Liver (tissue), 8 donors: ENCODE measurements at regions not wholly inside any gene's neighbourhood (a gene's known extent, or its start where the extent isn't known, plus 50 kb on each side); places are given as distances from the start of the nearest gene placed in this dataset.

Experiments
- DNase-seq: peaks from one replicate; pipeline ENCODE4 v3.0.0-alpha.2; 2017; ENCODE audit warnings: low spot score
- H3K27ac ChIP-seq, 2 donors: one replicate each; pipeline ENCODE4 v1.7.0; 2013; ENCODE audit warnings: inconsistent platforms in 2 of 2, low read length in 2 of 2, control low read depth in 1 of 2, low read depth in 1 of 2, mild to moderate bottlenecking in 1 of 2
- H3K27me3 ChIP-seq, 4 donors: one replicate each; pipeline versions ENCODE4 v1.6.1 to v1.7.0; 2013; ENCODE audit warnings: low read length in 3 of 4, inconsistent platforms in 1 of 4, mild to moderate bottlenecking in 1 of 4, moderate library complexity in 1 of 4; ENCODE audit not compliant: control insufficient read depth in 4 of 4, insufficient read depth in 4 of 4
- H3K36me3 ChIP-seq, 4 donors: one replicate each; pipeline versions ENCODE4 v1.6.1 to v1.7.0; 2013; ENCODE audit warnings: low read length in 3 of 4, mild to moderate bottlenecking in 3 of 4, low read depth in 1 of 4, moderate library complexity in 1 of 4; ENCODE audit not compliant: control insufficient read depth in 4 of 4, insufficient read depth in 3 of 4
- H3K4me1 ChIP-seq, 4 donors: one replicate each; pipeline versions ENCODE4 v1.6.1 to v1.7.0; 2013; ENCODE audit warnings: low read length in 3 of 4, mild to moderate bottlenecking in 3 of 4, moderate library complexity in 1 of 4; ENCODE audit not compliant: control insufficient read depth in 4 of 4, insufficient read depth in 4 of 4
- H3K4me3 ChIP-seq, 3 donors: one replicate each; pipeline versions ENCODE4 v1.6.1 to v1.7.0; 2013; ENCODE audit warnings: low read length in 3 of 3, control low read depth in 1 of 3, low read depth in 1 of 3, mild to moderate bottlenecking in 1 of 3
- H3K9ac ChIP-seq, 2 donors: one replicate each; pipeline ENCODE4 v1.7.0; 2013; ENCODE audit warnings: low read length in 2 of 2, mild to moderate bottlenecking in 2 of 2, moderate library complexity in 2 of 2, control low read depth in 1 of 2, low read depth in 1 of 2
- H3K9me3 ChIP-seq, 4 donors: one replicate each; pipeline versions ENCODE4 v1.6.1 to v1.7.0; 2013; ENCODE audit warnings: low read length in 3 of 4; ENCODE audit not compliant: control insufficient read depth in 4 of 4
- CTCF ChIP-seq: fragments of 150-350 bp; IDR thresholded peaks from 2 replicates; pipeline ENCODE4 v1.5.1; 2017; ENCODE audit warnings: improper control_type of control experiment, low read depth, low read length; ENCODE audit not compliant: missing input control
- EGR1 ChIP-seq, 2 donors: IDR thresholded peaks; 2 replicates each; pipeline ENCODE4 v1.6.1; 2016 to 2018; ENCODE audit warnings: antibody characterized with exemption in 2 of 2, low read depth in 2 of 2
- FOXA1 ChIP-seq: IDR thresholded peaks from 2 replicates; pipeline ENCODE4 v1.6.1; 2016; ENCODE audit warnings: antibody characterized with exemption
- FOXA2 ChIP-seq: IDR thresholded peaks from 2 replicates; pipeline ENCODE4 v1.6.1; 2016; ENCODE audit warnings: antibody characterized with exemption
- GABPA ChIP-seq, 2 donors: IDR thresholded peaks in 1 of 2; conservative IDR thresholded peaks in 1 of 2; 2 replicates each; pipeline ENCODE4 v1.6.1; 2016; ENCODE audit warnings: antibody characterized with exemption in 2 of 2, mild to moderate bottlenecking in 1 of 2, moderate library complexity in 1 of 2
- HNF4A ChIP-seq, 2 donors: conservative IDR thresholded peaks; 2 replicates each; pipeline ENCODE4 v1.6.1; 2016; ENCODE audit warnings: antibody characterized with exemption in 2 of 2, mild to moderate bottlenecking in 2 of 2
- HNF4G ChIP-seq: IDR thresholded peaks from 2 replicates; pipeline ENCODE4 v1.6.1; 2016; ENCODE audit warnings: antibody characterized with exemption
- JUND ChIP-seq, 2 donors: IDR thresholded peaks; 2 replicates each; pipeline ENCODE4 v1.6.1; 2016; ENCODE audit warnings: antibody characterized with exemption in 2 of 2
- MAX ChIP-seq: IDR thresholded peaks from 2 replicates; pipeline ENCODE4 v1.6.1; 2016; ENCODE audit warnings: antibody characterized with exemption
- NR2F2 ChIP-seq: IDR thresholded peaks from 2 replicates; pipeline ENCODE4 v1.6.1; 2016; ENCODE audit warnings: antibody characterized with exemption
- RAD21 ChIP-seq, 2 donors: IDR thresholded peaks; 2 replicates each; pipeline ENCODE4 v1.6.1; 2016; ENCODE audit warnings: antibody characterized with exemption in 2 of 2, mild to moderate bottlenecking in 2 of 2
- REST ChIP-seq: IDR thresholded peaks from 2 replicates; pipeline ENCODE4 v1.6.1; 2016; ENCODE audit warnings: antibody characterized with exemption, mild to moderate bottlenecking
- RXRA ChIP-seq, 2 donors: IDR thresholded peaks; 2 replicates each; pipeline ENCODE4 v1.6.1; 2017 to 2018; ENCODE audit warnings: antibody characterized with exemption in 2 of 2, mild to moderate bottlenecking in 1 of 2
- TAF1 ChIP-seq: conservative IDR thresholded peaks from 2 replicates; pipeline ENCODE4 v1.6.1; 2016; ENCODE audit warnings: antibody characterized with exemption, mild to moderate bottlenecking
- YY1 ChIP-seq: IDR thresholded peaks from 2 replicates; pipeline ENCODE4 v1.6.1; 2016; ENCODE audit warnings: antibody characterized with exemption, mild to moderate bottlenecking
- WGBS: extraction: QIAGEN DNeasy Blood & Tissue Kit; methylation state at CpG from one replicate; pipeline ENCODE4 v1.1.7; 2013; 5-methylcytosine and 5-hydroxymethylcytosine counted together
- TF ChIP-seq, protein P1 (sequence below): IDR thresholded peaks from 2 replicates; pipeline ENCODE4 v1.6.1; 2016; ENCODE audit warnings: antibody characterized with exemption
- TF ChIP-seq, protein P2 (sequence below): IDR thresholded peaks from 2 replicates; pipeline ENCODE4 v1.6.1; 2016; ENCODE audit warnings: antibody characterized with exemption
- donor health status: healthy.
- donor health status: healthy.
- donor health status: healthy.
- donor health status: healthy.
- donor health status: healthy.

DNA sequence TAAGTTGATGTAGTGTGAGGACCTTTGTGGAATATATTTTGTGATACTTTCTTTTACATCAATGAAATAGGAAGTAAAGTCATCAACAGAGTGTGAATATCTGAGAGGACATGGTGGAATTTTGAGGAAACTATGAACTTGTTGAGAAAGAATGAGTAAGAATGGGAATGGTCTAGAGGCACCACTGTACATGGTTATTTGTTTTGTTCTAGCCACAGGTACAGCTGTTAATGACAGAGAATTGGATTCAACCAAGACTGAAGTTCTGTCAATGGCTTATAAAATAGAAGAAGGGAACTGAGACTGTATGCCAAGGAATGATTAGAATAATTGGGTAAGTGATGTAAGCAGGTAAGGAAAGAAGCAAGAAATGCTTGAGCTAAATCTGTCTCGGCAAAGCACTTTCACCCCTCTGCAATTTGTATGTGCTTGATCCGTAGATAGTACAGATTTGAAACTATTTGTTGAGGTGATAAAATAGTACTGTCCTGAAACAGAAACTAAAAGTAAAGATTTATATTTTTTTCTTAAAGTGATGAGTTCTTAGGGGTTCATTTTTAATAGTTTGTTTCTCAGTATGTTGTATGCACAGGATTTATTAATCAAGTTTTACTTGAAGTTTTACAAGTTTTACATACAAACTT is 468.8 kb upstream of the SMC2 start:
- Histone ChIP-seq H3K27ac (no peak overlapping the region), H3K9ac (no peak overlapping the region), H3K4me3 (no peak overlapping the region), H3K27me3 (no peaks in the 10 kb centered on the region), H3K36me3 (no peaks in the 10 kb centered on the region), H3K4me1 (no peaks in the 10 kb centered on the region), H3K9me3 (no peaks in the 10 kb centered on the region)
- no peak for DNase-seq
- WGBS: 76% methylated on average over 2 of the region's 2 CpGs
- TF ChIP-seq CTCF (no peak), RAD21 (IDR thresholded peaks at IDR 0.05) (no peak)
- TF ChIP-seq, protein P1, sequence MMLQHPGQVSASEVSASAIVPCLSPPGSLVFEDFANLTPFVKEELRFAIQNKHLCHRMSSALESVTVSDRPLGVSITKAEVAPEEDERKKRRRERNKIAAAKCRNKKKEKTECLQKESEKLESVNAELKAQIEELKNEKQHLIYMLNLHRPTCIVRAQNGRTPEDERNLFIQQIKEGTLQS: no peak

GRCh38 chr9:103627731-103628130 is 466.4 kb upstream of the SMC2 start:
- H3K4me1 ChIP-seq: no peaks in the 10 kb centered on the region
- no peaks in the 10 kb centered on the region for H3K9me3 ChIP-seq
- no peaks in the 10 kb centered on the region for H3K27me3 ChIP-seq
- H3K9ac ChIP-seq: no peak overlapping the region
- TF ChIP-seq FOXA2 (no peak), RAD21 (IDR thresholded peaks at IDR 0.05) (no peak), YY1 (no peak), TAF1 (no peak), GABPA (IDR thresholded peaks at IDR 0.05 in 1 of 2, conservative IDR thresholded peaks at IDR 0.05 in 1 of 2) (no peak), REST (no peak), RXRA (IDR thresholded peaks at IDR 0.05) (no peak), HNF4A (conservative IDR thresholded peaks at IDR 0.05) (no peak), EGR1 (IDR thresholded peaks at IDR 0.05; ENCODE audit: low read depth in 2 of 2) (no peak), MAX (no peak), HNF4G (no peak), NR2F2 (no peak), JUND (IDR thresholded peaks at IDR 0.05) (no peak), FOXA1 (no peak)
- TF ChIP-seq, protein P2, sequence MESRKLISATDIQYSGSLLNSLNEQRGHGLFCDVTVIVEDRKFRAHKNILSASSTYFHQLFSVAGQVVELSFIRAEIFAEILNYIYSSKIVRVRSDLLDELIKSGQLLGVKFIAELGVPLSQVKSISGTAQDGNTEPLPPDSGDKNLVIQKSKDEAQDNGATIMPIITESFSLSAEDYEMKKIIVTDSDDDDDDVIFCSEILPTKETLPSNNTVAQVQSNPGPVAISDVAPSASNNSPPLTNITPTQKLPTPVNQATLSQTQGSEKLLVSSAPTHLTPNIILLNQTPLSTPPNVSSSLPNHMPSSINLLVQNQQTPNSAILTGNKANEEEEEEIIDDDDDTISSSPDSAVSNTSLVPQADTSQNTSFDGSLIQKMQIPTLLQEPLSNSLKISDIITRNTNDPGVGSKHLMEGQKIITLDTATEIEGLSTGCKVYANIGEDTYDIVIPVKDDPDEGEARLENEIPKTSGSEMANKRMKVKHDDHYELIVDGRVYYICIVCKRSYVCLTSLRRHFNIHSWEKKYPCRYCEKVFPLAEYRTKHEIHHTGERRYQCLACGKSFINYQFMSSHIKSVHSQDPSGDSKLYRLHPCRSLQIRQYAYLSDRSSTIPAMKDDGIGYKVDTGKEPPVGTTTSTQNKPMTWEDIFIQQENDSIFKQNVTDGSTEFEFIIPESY: no peak
- H3K4me3 ChIP-seq: no peak overlapping the region
- H3K27ac ChIP-seq: no peak overlapping the region
- no peaks in the 10 kb centered on the region for H3K36me3 ChIP-seq
- no peak for DNase-seq
- WGBS: 52% methylated on average over 1 of the region's 1 CpG
